ENCODE measurements at regions not wholly inside any gene's neighbourhood (a gene's known extent, or its start where the extent isn't known, plus 50 kb on each side); places are given as distances from the start of the nearest gene placed in this dataset.

GRCh38 chr9:82419696-82420486 lies 431.3 kb downstream of the SPATA31D1 start:
- Histone ChIP-seq H3K9me3 (peaks cover 0 to 8% (median 0%) of the 10 kb centered on the region in 11 donors), H3K4me1 (peaks cover 0 to 5% (median 0%) of the 10 kb centered on the region in 9 donors), H3K27me3 (no peaks in the 10 kb centered on the region), H3K36me3 (no peaks in the 10 kb centered on the region), H3K27ac (no peak overlapping the region), H3K4me3 (no peak overlapping the region)
- ATAC-seq (no peak), DNase-seq (no peak)
- WGBS, 2 donors = 88 to 89% methylated on average over 3 of the region's 3 CpGs
- TF ChIP-seq, protein P1, sequence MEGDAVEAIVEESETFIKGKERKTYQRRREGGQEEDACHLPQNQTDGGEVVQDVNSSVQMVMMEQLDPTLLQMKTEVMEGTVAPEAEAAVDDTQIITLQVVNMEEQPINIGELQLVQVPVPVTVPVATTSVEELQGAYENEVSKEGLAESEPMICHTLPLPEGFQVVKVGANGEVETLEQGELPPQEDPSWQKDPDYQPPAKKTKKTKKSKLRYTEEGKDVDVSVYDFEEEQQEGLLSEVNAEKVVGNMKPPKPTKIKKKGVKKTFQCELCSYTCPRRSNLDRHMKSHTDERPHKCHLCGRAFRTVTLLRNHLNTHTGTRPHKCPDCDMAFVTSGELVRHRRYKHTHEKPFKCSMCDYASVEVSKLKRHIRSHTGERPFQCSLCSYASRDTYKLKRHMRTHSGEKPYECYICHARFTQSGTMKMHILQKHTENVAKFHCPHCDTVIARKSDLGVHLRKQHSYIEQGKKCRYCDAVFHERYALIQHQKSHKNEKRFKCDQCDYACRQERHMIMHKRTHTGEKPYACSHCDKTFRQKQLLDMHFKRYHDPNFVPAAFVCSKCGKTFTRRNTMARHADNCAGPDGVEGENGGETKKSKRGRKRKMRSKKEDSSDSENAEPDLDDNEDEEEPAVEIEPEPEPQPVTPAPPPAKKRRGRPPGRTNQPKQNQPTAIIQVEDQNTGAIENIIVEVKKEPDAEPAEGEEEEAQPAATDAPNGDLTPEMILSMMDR (IDR thresholded peaks at IDR 0.05) = no peak
- intact Hi-C loops (cut with DNase I) = loop anchor here in 1 of 10 donors (10.0 kb wide), 1 partner anchor 65 kb away; no protein-coding TSS in a partner anchor

GRCh38 chr9:82421498-82421897 lies 432.9 kb downstream of the SPATA31D1 start:
- DNase-seq (peak; percentile 27 to 37), ATAC-seq (peak in 3 of 8 donors; percentile 69 to 76 (median 69))
- no peaks in the 10 kb centered on the region for H3K36me3 ChIP-seq
- H3K4me1 ChIP-seq = peaks cover 0 to 5% (median 0%) of the 10 kb centered on the region in 9 donors
- no peak overlapping the region for H3K4me3 ChIP-seq
- 48 to 59% methylated on average over 6 of the region's 6 CpGs for WGBS, 2 donors
- no peak overlapping the region for H3K27ac ChIP-seq
- TF ChIP-seq, protein P1 (IDR thresholded peaks at IDR 0.05) = no peak
- peaks cover 0 to 5% (median 0%) of the 10 kb centered on the region in 11 donors for H3K9me3 ChIP-seq
- intact Hi-C loops (cut with DNase I) = loop anchor here in 1 of 10 donors (10.0 kb wide), 1 partner anchor 63 kb away; no protein-coding TSS in a partner anchor
- H3K27me3 ChIP-seq = no peaks in the 10 kb centered on the region

DNA sequence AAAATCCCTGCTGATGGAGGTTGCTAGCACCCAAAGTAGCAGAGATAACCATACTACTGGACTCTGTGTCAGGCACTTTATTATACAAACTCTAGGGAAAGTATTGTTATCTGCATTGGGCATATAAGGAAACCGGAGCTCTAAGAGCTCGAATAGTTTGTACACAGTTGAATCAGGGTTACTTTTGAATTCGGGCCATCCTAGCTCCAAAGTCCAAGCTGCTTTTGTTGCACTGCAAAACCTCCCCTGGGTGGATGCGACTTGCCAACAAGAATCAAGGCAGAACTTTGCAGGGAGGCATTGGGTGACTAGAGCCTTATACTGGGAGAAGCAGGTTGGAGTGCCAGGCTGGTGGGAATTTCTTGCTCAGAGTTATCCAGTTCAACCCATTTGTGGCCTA lies 435.1 kb downstream of the SPATA31D1 start:
- 84 to 86% methylated on average over 4 of the region's 4 CpGs for WGBS, 2 donors
- TF ChIP-seq, protein P1 (IDR thresholded peaks at IDR 0.05) = no peak
- H3K27ac ChIP-seq = no peak overlapping the region
- ATAC-seq (no peak), DNase-seq (no peak)
- intact Hi-C loops (cut with DNase I) = loop anchor here in 1 of 10 donors (10.0 kb wide), 1 partner anchor 61 kb away; no protein-coding TSS in a partner anchor
- peaks cover 0 to 5% (median 0%) of the 10 kb centered on the region in 9 donors for H3K4me1 ChIP-seq
- H3K9me3 ChIP-seq = peaks cover 0 to 5% (median 0%) of the 10 kb centered on the region in 11 donors
- no peak overlapping the region for H3K4me3 ChIP-seq
- H3K36me3 ChIP-seq = no peaks in the 10 kb centered on the region
- H3K27me3 ChIP-seq = no peaks in the 10 kb centered on the region

DNA sequence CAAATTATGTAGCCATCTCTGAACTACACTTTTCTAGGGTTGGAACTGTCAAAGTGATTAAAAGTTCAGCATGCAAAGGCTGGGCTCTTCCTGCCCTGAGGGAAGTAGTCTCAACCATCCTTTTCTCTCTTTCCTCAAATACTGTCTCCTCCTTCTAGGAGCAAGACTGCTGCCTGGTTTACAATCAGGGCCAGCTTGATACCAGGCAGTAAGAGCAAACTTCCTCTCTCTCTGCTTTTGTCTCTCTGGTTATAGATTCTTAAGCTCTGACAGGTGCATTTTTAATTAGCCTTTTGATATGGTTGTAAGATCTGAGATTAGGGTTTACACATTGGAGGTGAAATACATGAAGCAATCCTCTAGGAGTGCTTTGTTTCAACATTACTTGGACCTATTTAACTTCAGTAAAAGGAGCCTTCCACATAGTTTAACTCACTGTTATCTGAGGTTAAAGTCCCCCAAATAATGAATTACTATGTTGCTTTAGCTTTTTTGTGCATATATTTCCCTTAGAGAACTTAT lies 436.1 kb downstream of the SPATA31D1 start:
- Histone ChIP-seq H3K36me3 (no peaks in the 10 kb centered on the region), H3K27me3 (no peaks in the 10 kb centered on the region), H3K9me3 (peaks cover 0 to 5% (median 0%) of the 10 kb centered on the region in 11 donors), H3K4me1 (peaks cover 0 to 5% (median 0%) of the 10 kb centered on the region in 9 donors), H3K4me3 (no peak overlapping the region), H3K27ac (no peak overlapping the region)
- TF ChIP-seq, protein P1 (IDR thresholded peaks at IDR 0.05) = no peak
- DNase-seq (no peak), ATAC-seq (no peak)
- intact Hi-C loops (cut with DNase I) = loop anchor here in 1 of 10 donors (10.0 kb wide), 1 partner anchor 60 kb away; no protein-coding TSS in a partner anchor

Measured in heart right ventricle (tissue), 16 donors.